ENCODE measurements at regions not wholly inside any gene's neighbourhood (a gene's known extent, or its start where the extent isn't known, plus 50 kb on each side); places are given as distances from the start of the nearest gene placed in this dataset.

- TF ChIP-seq CTCF (conservative IDR thresholded peaks at IDR 0.05 in 1 of 2, IDR thresholded peaks at IDR 0.05 in 1 of 2; ENCODE audit: low read depth in 1 of 2, low read length in 2 of 2) (no peak), EZH2 (IDR thresholded peaks at IDR 0.05; ENCODE audit: low read length, missing control alignments) (no peak)
These were observed 325.4 kb upstream of the NPVF start for GRCh38 chr7:25553580-25554291.
